Esophagus muscularis mucosa (tissue), 3 donors: ENCODE measurements at regions not wholly inside any gene's neighbourhood (a gene's known extent, or its start where the extent isn't known, plus 50 kb on each side); places are given as distances from the start of the nearest gene placed in this dataset.

ENCODE experiments used
- CTCF ChIP-seq, 3 experiments: fragments of 200-600 bp in 2 of 3; fragments of 450-650 bp in 1 of 3; sonication (generic) in 2 of 3; IDR thresholded peaks; one replicate each; pipeline ENCODE4 v1.5.1; 2017 to 2019; ENCODE audit warnings: antibody characterized with exemption in 3 of 3, mild to moderate bottlenecking in 2 of 3, moderate library complexity in 1 of 3
- POLR2AphosphoS5 ChIP-seq, 2 donors: sonication (generic); formaldehyde crosslinking; IDR thresholded peaks; one replicate each; pipeline ENCODE4 v1.6.1; 2017; ENCODE audit warnings: antibody characterized with exemption in 2 of 2

- TF ChIP-seq CTCF (IDR thresholded peaks at IDR 0.05) = no peak
- no peak for TF ChIP-seq POLR2AphosphoS5 (IDR thresholded peaks at IDR 0.05)
Measured at GRCh38 chr2:43123981-43124686, 102.3 kb downstream of the ZFP36L2 start.
